K562 (cell line): ENCODE measurements at regions not wholly inside any gene's neighbourhood (a gene's known extent, or its start where the extent isn't known, plus 50 kb on each side); places are given as distances from the start of the nearest gene placed in this dataset.

Source experiments
- NCOA1 ChIP-seq: fragments of 450-650 bp; IDR thresholded peaks from 2 replicates; pipeline ENCODE4 v1.6.1; 2016; ENCODE audit warnings: low read depth
- RBBP5 ChIP-seq: fragments of 200-600 bp; sonication (generic); IDR thresholded peaks from 2 replicates; pipeline ENCODE4 v1.6.1; 2012; ENCODE audit warnings: borderline replicate concordance, mild to moderate bottlenecking, low read length, control low read depth, inconsistent platforms; ENCODE audit not compliant: insufficient read depth, poor library complexity, severe bottlenecking
- USF2 ChIP-seq: sonication (generic); formaldehyde crosslinking; IDR thresholded peaks from 2 replicates; pipeline ENCODE4 v1.5.0; 2020; ENCODE audit warnings: missing genetic modification reagents
- TF ChIP-seq, protein P1 (sequence below), 2 experiments: fragments of 450-650 bp in 1 of 2; sonication (generic) in 1 of 2; formaldehyde crosslinking in 1 of 2; IDR thresholded peaks in 1 of 2; conservative IDR thresholded peaks in 1 of 2; 2 replicates each; pipeline versions ENCODE4 v1.6.1 to v1.8.1; 2016 to 2023; ENCODE audit warnings: mild to moderate bottlenecking in 2 of 2, moderate library complexity in 2 of 2, inconsistent platforms in 1 of 2, missing genetic modification reagents in 1 of 2
- TF ChIP-seq, protein P2 (sequence below): sonication (generic); formaldehyde crosslinking; IDR thresholded peaks from 2 replicates; pipeline ENCODE4 v1.9.0; 2022; ENCODE audit warnings: mild to moderate bottlenecking, missing genetic modification reagents
- TF ChIP-seq, protein P3 (sequence below): fragments of 450-650 bp; IDR thresholded peaks from one replicate; pipeline ENCODE4 v1.6.1; 2018; ENCODE audit warnings: mild to moderate bottlenecking, moderate library complexity; ENCODE audit not compliant: partially characterized antibody
- TF ChIP-seq, protein P4 (sequence below), 2 experiments: fragments of 450-650 bp in 1 of 2; sonication (generic) in 1 of 2; formaldehyde crosslinking in 1 of 2; IDR thresholded peaks; 2 replicates each; pipeline versions ENCODE4 v1.7.1 to v1.9.0; 2016 to 2022; ENCODE audit warnings: inconsistent platforms in 1 of 2, mild to moderate bottlenecking in 1 of 2, missing genetic modification reagents in 1 of 2

DNA sequence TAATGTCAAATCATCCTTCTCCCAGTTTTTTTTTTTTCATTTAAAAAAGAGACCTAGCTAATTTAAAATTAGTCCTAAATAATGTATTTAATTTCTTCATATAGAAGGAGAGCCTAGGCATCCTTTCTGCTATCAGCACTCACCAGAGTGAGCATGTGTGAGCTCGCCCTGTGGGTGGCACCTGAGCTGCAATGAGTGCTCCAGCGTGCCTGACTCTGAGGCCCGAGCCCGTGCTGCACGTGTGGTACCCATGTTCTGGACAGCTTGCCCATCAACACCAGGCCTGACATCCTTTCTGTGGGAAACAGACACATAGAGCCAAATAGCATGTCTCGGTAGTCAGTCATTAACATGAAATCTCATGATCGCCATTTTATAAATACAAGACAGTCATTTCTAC, 381.4 kb downstream of the DTWD2 start:
- TF ChIP-seq USF2 (CRISPR knock-in tag) (no peak), RBBP5 (no peak), NCOA1 (no peak)
- TF ChIP-seq, protein P1, sequence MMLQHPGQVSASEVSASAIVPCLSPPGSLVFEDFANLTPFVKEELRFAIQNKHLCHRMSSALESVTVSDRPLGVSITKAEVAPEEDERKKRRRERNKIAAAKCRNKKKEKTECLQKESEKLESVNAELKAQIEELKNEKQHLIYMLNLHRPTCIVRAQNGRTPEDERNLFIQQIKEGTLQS (IDR thresholded peaks at IDR 0.05) = no peak
- TF ChIP-seq, protein P1 (CRISPR knock-in tag; conservative IDR thresholded peaks at IDR 0.05) = no peak
- TF ChIP-seq, protein P2, sequence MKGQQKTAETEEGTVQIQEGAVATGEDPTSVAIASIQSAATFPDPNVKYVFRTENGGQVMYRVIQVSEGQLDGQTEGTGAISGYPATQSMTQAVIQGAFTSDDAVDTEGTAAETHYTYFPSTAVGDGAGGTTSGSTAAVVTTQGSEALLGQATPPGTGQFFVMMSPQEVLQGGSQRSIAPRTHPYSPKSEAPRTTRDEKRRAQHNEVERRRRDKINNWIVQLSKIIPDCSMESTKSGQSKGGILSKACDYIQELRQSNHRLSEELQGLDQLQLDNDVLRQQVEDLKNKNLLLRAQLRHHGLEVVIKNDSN = no peak
- TF ChIP-seq, protein P3, sequence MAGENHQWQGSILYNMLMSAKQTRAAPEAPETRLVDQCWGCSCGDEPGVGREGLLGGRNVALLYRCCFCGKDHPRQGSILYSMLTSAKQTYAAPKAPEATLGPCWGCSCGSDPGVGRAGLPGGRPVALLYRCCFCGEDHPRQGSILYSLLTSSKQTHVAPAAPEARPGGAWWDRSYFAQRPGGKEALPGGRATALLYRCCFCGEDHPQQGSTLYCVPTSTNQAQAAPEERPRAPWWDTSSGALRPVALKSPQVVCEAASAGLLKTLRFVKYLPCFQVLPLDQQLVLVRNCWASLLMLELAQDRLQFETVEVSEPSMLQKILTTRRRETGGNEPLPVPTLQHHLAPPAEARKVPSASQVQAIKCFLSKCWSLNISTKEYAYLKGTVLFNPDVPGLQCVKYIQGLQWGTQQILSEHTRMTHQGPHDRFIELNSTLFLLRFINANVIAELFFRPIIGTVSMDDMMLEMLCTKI = no peak
- TF ChIP-seq, protein P4, sequence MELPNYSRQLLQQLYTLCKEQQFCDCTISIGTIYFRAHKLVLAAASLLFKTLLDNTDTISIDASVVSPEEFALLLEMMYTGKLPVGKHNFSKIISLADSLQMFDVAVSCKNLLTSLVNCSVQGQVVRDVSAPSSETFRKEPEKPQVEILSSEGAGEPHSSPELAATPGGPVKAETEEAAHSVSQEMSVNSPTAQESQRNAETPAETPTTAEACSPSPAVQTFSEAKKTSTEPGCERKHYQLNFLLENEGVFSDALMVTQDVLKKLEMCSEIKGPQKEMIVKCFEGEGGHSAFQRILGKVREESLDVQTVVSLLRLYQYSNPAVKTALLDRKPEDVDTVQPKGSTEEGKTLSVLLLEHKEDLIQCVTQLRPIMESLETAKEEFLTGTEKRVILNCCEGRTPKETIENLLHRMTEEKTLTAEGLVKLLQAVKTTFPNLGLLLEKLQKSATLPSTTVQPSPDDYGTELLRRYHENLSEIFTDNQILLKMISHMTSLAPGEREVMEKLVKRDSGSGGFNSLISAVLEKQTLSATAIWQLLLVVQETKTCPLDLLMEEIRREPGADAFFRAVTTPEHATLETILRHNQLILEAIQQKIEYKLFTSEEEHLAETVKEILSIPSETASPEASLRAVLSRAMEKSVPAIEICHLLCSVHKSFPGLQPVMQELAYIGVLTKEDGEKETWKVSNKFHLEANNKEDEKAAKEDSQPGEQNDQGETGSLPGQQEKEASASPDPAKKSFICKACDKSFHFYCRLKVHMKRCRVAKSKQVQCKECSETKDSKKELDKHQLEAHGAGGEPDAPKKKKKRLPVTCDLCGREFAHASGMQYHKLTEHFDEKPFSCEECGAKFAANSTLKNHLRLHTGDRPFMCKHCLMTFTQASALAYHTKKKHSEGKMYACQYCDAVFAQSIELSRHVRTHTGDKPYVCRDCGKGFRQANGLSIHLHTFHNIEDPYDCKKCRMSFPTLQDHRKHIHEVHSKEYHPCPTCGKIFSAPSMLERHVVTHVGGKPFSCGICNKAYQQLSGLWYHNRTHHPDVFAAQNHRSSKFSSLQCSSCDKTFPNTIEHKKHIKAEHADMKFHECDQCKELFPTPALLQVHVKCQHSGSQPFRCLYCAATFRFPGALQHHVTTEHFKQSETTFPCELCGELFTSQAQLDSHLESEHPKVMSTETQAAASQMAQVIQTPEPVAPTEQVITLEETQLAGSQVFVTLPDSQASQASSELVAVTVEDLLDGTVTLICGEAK (IDR thresholded peaks at IDR 0.05) = no peak
- TF ChIP-seq, protein P4 (CRISPR knock-in tag; IDR thresholded peaks at IDR 0.05) = no peak
